OCI-LY3 (cell line): ENCODE measurements at regions not wholly inside any gene's neighbourhood (a gene's known extent, or its start where the extent isn't known, plus 50 kb on each side); places are given as distances from the start of the nearest gene placed in this dataset.

Experiments
- H2AFZ ChIP-seq: fragments of 200-600, 300-600 bp; shearing (Covaris generic); 2 replicates; pipeline ENCODE4 v1.6.0; 2014; ENCODE audit warnings: antibody characterized with exemption, low read depth, low read length
- H3K27ac ChIP-seq: fragments of 200-600, 300-600 bp; sonication (generic); 2 replicates; pipeline ENCODE4 v1.5.1; 2014; ENCODE audit warnings: mild to moderate bottlenecking, low read length, moderate library complexity, mixed read lengths
- H3K27me3 ChIP-seq: fragments of 200-600, 300-600 bp; sonication (generic); 2 replicates; pipeline ENCODE4 v1.6.1; 2014; ENCODE audit warnings: low read depth, low read length, mixed read lengths
- H3K36me3 ChIP-seq: fragments of 200-600, 300-600 bp; sonication (generic); replicated peaks from 2 replicates; pipeline ENCODE3; 2014; ENCODE audit warnings: low read depth, low read length, mixed read lengths
- H3K4me1 ChIP-seq: fragments of 300-600, 200-600 bp; sonication (generic); 2 replicates; pipeline ENCODE4 v1.6.1; 2014; ENCODE audit warnings: low read length, mixed read lengths
- H3K4me2 ChIP-seq: fragments of 200-600, 300-600 bp; sonication (generic); 2 replicates; pipeline ENCODE4 v1.6.1; 2014; ENCODE audit warnings: low read length, mixed read lengths
- H3K4me3 ChIP-seq: fragments of 300-600, 200-600 bp; sonication (generic); 2 replicates; pipeline ENCODE4 v1.5.1; 2014; ENCODE audit warnings: antibody characterized with exemption, mild to moderate bottlenecking, low read length, moderate library complexity
- H3K79me2 ChIP-seq: fragments of 300-600, 200-600 bp; shearing (Covaris generic); 2 replicates; pipeline ENCODE4 v1.6.1; 2014; ENCODE audit warnings: mild to moderate bottlenecking, low read length, mixed read lengths
- H3K9ac ChIP-seq: fragments of 300-600, 200-600 bp; shearing (Covaris generic); 2 replicates; pipeline ENCODE4 v1.6.0; 2014; ENCODE audit warnings: mild to moderate bottlenecking, low read length, moderate library complexity
- H3K9me3 ChIP-seq: fragments of 200-600, 300-600 bp; shearing (Covaris generic); 2 replicates; pipeline ENCODE4 v1.6.1; 2014; ENCODE audit warnings: low read length, mixed read lengths; ENCODE audit not compliant: insufficient read depth
- H4K20me1 ChIP-seq: fragments of 200-600, 300-600 bp; sonication (generic); 2 replicates; pipeline ENCODE4 v1.6.1; 2016; ENCODE audit warnings: low read length, mixed read lengths; ENCODE audit not compliant: insufficient read depth
- EZH2phosphoT487 ChIP-seq: fragments of 200-600 bp; shearing (Covaris generic); IDR thresholded peaks from 2 replicates; pipeline ENCODE4 v1.6.1; 2018; ENCODE audit warnings: antibody characterized with exemption, mixed run types, low read depth
- TF ChIP-seq, protein P1 (sequence below): fragments of 200-600, 300-600 bp; sonication (generic); IDR thresholded peaks from 2 replicates; pipeline ENCODE4 v1.5.1; 2014; ENCODE audit warnings: antibody characterized with exemption, low read length, low read depth

DNA sequence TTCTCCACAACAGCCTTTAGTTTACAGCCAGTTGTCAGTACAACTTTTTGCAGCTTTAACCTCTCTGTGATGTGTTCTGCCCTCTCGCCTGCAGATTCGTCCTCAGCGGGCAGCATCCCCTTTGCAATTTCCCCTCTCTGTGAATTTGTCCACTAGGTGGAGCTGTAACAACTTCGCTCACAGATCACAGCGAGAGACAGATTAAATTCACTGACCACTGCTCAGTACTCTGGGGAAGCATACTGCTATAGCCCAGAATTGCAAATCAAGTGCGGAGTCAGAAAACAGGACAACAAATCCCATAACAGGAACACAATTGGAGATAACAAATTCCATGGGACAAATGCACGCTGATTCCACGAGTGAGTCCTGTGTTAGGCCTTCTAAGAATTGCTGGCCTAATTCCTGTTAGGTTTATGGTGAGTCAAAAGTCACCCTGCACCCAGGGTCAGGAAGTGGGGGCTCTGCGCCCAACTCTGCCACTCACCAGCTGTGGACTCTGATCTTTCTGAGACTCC lies 2124.9 kb downstream of the MAT2B start:
- H3K9me3 ChIP-seq, result no peaks in the 10 kb centered on the region
- TF ChIP-seq, protein P1, sequence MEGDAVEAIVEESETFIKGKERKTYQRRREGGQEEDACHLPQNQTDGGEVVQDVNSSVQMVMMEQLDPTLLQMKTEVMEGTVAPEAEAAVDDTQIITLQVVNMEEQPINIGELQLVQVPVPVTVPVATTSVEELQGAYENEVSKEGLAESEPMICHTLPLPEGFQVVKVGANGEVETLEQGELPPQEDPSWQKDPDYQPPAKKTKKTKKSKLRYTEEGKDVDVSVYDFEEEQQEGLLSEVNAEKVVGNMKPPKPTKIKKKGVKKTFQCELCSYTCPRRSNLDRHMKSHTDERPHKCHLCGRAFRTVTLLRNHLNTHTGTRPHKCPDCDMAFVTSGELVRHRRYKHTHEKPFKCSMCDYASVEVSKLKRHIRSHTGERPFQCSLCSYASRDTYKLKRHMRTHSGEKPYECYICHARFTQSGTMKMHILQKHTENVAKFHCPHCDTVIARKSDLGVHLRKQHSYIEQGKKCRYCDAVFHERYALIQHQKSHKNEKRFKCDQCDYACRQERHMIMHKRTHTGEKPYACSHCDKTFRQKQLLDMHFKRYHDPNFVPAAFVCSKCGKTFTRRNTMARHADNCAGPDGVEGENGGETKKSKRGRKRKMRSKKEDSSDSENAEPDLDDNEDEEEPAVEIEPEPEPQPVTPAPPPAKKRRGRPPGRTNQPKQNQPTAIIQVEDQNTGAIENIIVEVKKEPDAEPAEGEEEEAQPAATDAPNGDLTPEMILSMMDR, result peak; percentile 93
- no peak for TF ChIP-seq EZH2phosphoT487
- no peak overlapping the region for H3K4me3 ChIP-seq
- no peak overlapping the region for H3K9ac ChIP-seq
- no peak overlapping the region for H3K27ac ChIP-seq
- H3K4me1 ChIP-seq, result no peaks in the 10 kb centered on the region
- no peaks in the 10 kb centered on the region for H4K20me1 ChIP-seq
- H3K4me2 ChIP-seq, result no peak overlapping the region
- H3K79me2 ChIP-seq, result no peaks in the 10 kb centered on the region
- no peaks in the 10 kb centered on the region for H3K36me3 ChIP-seq
- H2AFZ ChIP-seq, result peak overlapping the region; percentile 41; the same call in 1 of the 2 replicates
- H3K27me3 ChIP-seq, result no peaks in the 10 kb centered on the region

DNA sequence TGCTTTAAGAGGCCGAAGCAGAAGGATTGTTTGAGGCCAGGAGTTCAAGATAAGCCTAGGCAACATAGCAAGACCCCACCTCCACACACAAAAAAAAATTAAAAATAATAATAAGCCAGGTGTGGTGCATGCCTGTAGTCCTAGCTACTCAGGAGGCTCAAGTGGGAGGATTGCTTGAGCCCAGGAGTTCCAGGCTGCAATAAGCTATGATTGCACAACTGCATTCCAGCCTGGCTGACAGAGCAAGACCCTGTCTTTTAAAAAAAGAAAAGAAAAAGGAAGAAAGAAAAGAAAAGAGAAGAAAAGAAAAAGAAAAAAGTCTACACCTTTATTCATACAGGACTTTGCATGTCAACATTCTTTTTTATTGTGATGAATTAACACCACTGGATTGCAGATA lies 2125.8 kb downstream of the MAT2B start:
- Histone ChIP-seq H4K20me1 (no peaks in the 10 kb centered on the region), H3K79me2 (no peaks in the 10 kb centered on the region), H3K36me3 (no peaks in the 10 kb centered on the region), H3K9me3 (no peaks in the 10 kb centered on the region), H3K27ac (no peak overlapping the region), H3K4me3 (no peak overlapping the region), H3K27me3 (no peaks in the 10 kb centered on the region), H3K9ac (no peak overlapping the region), H3K4me1 (no peaks in the 10 kb centered on the region), H3K4me2 (no peak overlapping the region), H2AFZ (no peak overlapping the region)
- TF ChIP-seq, protein P1, result no peak
- TF ChIP-seq EZH2phosphoT487, result no peak

DNA sequence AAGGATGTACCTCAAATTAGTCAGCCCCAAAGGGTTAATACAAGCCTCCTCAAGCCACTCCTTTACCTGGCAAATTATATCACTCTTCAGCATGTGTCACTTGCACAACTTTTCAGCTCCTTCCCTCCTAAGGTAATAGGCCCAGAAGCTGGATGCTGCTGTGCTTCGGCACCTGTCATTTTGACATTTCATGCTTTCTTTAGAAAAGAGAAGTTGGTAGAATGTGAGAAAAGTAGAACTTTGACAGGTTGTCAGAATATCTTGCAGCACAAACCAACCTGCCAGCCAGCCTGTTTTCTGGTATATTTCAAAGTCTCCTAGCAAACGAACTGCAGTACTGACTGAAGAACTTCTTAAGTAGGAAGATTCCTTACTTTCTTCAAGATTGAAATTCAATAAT lies 2136.9 kb downstream of the MAT2B start:
- Histone ChIP-seq H2AFZ (no peak overlapping the region), H3K27me3 (no peaks in the 10 kb centered on the region), H3K27ac (no peak overlapping the region), H3K4me2 (no peak overlapping the region), H3K36me3 (no peaks in the 10 kb centered on the region), H4K20me1 (no peaks in the 10 kb centered on the region), H3K4me3 (no peak overlapping the region), H3K9ac (no peak overlapping the region), H3K4me1 (no peaks in the 10 kb centered on the region), H3K9me3 (no peaks in the 10 kb centered on the region), H3K79me2 (no peaks in the 10 kb centered on the region)
- no peak for TF ChIP-seq EZH2phosphoT487
- TF ChIP-seq, protein P1, result no peak

DNA sequence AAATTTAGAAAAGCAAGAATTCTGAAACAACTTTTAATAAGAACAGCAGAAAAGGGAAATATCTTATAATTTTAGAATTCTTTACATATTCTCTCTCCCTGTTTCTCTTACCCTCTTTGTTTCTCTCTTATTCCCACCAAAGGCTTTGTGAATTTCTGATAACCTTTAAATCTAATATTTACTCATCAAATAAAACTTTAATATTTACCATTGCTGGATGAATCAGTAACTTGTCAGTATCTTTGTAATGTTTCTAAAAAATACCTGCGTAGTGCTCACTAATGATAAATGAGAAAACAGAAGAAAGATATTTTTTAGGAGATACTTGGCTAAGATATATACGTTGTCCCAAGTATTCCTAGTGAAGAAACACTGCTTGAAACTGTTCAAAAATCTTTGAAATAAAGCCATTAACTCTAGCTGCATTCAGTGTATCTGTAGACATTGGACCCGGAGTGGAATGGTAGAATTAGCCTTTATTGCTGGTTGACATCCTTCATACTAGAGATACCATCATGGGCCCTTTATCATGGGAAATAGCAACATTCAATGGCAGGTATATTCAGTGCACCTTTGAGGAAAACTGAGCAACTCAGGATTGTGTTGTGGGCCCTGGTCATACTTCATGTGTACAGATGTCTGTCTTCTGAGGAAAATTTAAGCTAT lies 2160.4 kb downstream of the MAT2B start:
- H2AFZ ChIP-seq, result no peak overlapping the region
- H3K4me3 ChIP-seq, result no peak overlapping the region
- no peaks in the 10 kb centered on the region for H3K4me1 ChIP-seq
- H3K27ac ChIP-seq, result no peak overlapping the region
- TF ChIP-seq, protein P1, result no peak
- TF ChIP-seq EZH2phosphoT487, result no peak
- H3K9ac ChIP-seq, result no peak overlapping the region
- no peak overlapping the region for H3K4me2 ChIP-seq
- H3K36me3 ChIP-seq, result no peaks in the 10 kb centered on the region
- no peaks in the 10 kb centered on the region for H3K79me2 ChIP-seq
- no peaks in the 10 kb centered on the region for H4K20me1 ChIP-seq
- no peaks in the 10 kb centered on the region for H3K9me3 ChIP-seq
- H3K27me3 ChIP-seq, result no peaks in the 10 kb centered on the region
